PC-3 (cell line): ENCODE measurements at regions not wholly inside any gene's neighbourhood (a gene's known extent, or its start where the extent isn't known, plus 50 kb on each side); places are given as distances from the start of the nearest gene placed in this dataset.

ENCODE experiments used
- ATAC-seq: fragments of 200-7000 bp; cut with Tn5 transposase; 2 replicates; pipeline ENCODE4 v1.9.1; 2020; ENCODE audit warnings: mild to moderate bottlenecking, moderate library complexity
- BruUV-seq: library from RNA; stranded (reverse); fragments of 400-500 nt; replicated peaks from 2 replicates; lab custom pipeline; 2021; lab: Mats Ljungman, UMichigan
- CTCF ChIA-PET: fragments of 300-600 bp; sonication (Branson Sonifier 250); formaldehyde crosslinking; loops from one replicate; lab custom pipeline; 2022; ENCODE audit warnings: antibody characterized with exemption; lab: Charles Lee
- POLR2A ChIA-PET: fragments of 300-600 bp; sonication (Branson Sonifier 250); formaldehyde crosslinking; loops from one replicate; lab custom pipeline; 2022; ENCODE audit warnings: antibody characterized with exemption; ENCODE audit not compliant: unreplicated experiment; lab: Charles Lee
- DNase-seq: peaks from one replicate; pipeline ENCODE4 v3.0.0-alpha.2; 2015
- H2AFZ ChIP-seq: fragments of 300-600 bp; sonication (generic); 2 replicates; pipeline ENCODE4 v1.6.0; 2016; ENCODE audit warnings: antibody characterized with exemption, low read length
- H3F3A ChIP-seq: fragments of 300-600 bp; sonication (generic); one replicate; pipeline ENCODE4 v1.6.0; 2017; ENCODE audit warnings: antibody characterized with exemption, low read length, control low read depth, mild to moderate bottlenecking; ENCODE audit not compliant: unreplicated experiment
- H3K27ac ChIP-seq: fragments of 300-600 bp; sonication (generic); 2 replicates; pipeline ENCODE4 v1.5.1; 2016; ENCODE audit warnings: mild to moderate bottlenecking, low read length
- H3K27me3 ChIP-seq: fragments of 300-600 bp; sonication (generic); 2 replicates; pipeline ENCODE4 v1.6.1; 2016; ENCODE audit warnings: low read length, mixed read lengths
- H3K36me3 ChIP-seq: fragments of 300-600 bp; sonication (generic); 2 replicates; pipeline ENCODE4 v1.6.1; 2016; ENCODE audit warnings: low read depth, mixed run types, low read length, mixed read lengths
- H3K4me1 ChIP-seq: fragments of 300-600 bp; sonication (generic); 2 replicates; pipeline ENCODE4 v1.5.1; 2016; ENCODE audit warnings: low read length; ENCODE audit not compliant: insufficient read depth
- H3K4me2 ChIP-seq: fragments of 300-600 bp; sonication (generic); 2 replicates; pipeline ENCODE4 v1.6.0; 2016; ENCODE audit warnings: low read length
- H3K4me3 ChIP-seq: fragments of 300-600 bp; sonication (generic); 2 replicates; pipeline ENCODE4 v1.5.1; 2016; ENCODE audit warnings: mild to moderate bottlenecking, low read length, mixed read lengths
- H3K79me2 ChIP-seq: fragments of 300-600 bp; sonication (generic); 2 replicates; pipeline ENCODE4 v1.6.1; 2017; ENCODE audit warnings: low read length, mixed read lengths
- H3K9ac ChIP-seq: fragments of 300-600 bp; sonication (generic); 2 replicates; pipeline ENCODE4 v1.6.0; 2016; ENCODE audit warnings: mild to moderate bottlenecking, low read length
- H3K9me2 ChIP-seq: fragments of 300-600 bp; sonication (generic); replicated peaks from 2 replicates; pipeline ENCODE4 v1.6.1; 2016; ENCODE audit warnings: mixed run types, low read length, mixed read lengths
- H3K9me3 ChIP-seq: fragments of 300-600 bp; sonication (generic); 2 replicates; pipeline ENCODE4 v1.6.1; 2016; ENCODE audit warnings: low read length, mixed read lengths
- H4K20me1 ChIP-seq: fragments of 300-600 bp; sonication (generic); 2 replicates; pipeline ENCODE4 v1.6.1; 2016; ENCODE audit warnings: low read length, mixed read lengths
- CTCF ChIP-seq: fragments of 300-600 bp; sonication (generic); conservative IDR thresholded peaks from 2 replicates; pipeline ENCODE4 v1.5.1; 2017; ENCODE audit warnings: antibody characterized with exemption, low read depth, mild to moderate bottlenecking, low read length
- EZH2 ChIP-seq: fragments of 300-600 bp; sonication (generic); IDR thresholded peaks from one replicate; pipeline ENCODE4 v1.6.1; 2017; ENCODE audit warnings: antibody characterized with exemption, mild to moderate bottlenecking, low read length; ENCODE audit not compliant: unreplicated experiment
- EZH2phosphoT487 ChIP-seq: fragments of 300-600 bp; sonication (generic); IDR thresholded peaks from 2 replicates; pipeline ENCODE4 v1.6.1; 2018; ENCODE audit warnings: mild to moderate bottlenecking, antibody characterized with exemption, low read length, borderline replicate concordance
- intact Hi-C: fragments of 100-400 bp; cut with micrococcal nuclease; formaldehyde crosslinking; loops from 2 replicates; pipeline ENCODE4 v1.9.0; 2023

GRCh38 chr1:36709869-36710481 is 227.3 kb upstream of the CSF3R start:
- intact Hi-C loops = no loop called here

GRCh38 chr1:36708587-36708986 is 225.9 kb upstream of the CSF3R start:
- Histone ChIP-seq H2AFZ (no peak overlapping the region), H4K20me1 (no peaks in the 10 kb centered on the region), H3K79me2 (no peaks in the 10 kb centered on the region), H3K27ac (no peak overlapping the region), H3F3A (no peaks in the 10 kb centered on the region), H3K9ac (no peak overlapping the region), H3K4me3 (no peak overlapping the region), H3K9me3 (no peaks in the 10 kb centered on the region), H3K36me3 (no peaks in the 10 kb centered on the region), H3K27me3 (peaks cover 85% of the 10 kb centered on the region), H3K4me2 (no peak overlapping the region), H3K9me2 (no peaks in the 10 kb centered on the region), H3K4me1 (no peaks in the 10 kb centered on the region)
- no peak for ATAC-seq
- intact Hi-C loops = no loop called here
- TF ChIP-seq CTCF (no peak), EZH2 (no peak), EZH2phosphoT487 (no peak)
- ChIA-PET POLR2A (no interaction called here), CTCF (no interaction called here)
- no peak for DNase-seq
- BruUV-seq = no TSS peak

More at GRCh38 chr1:36709869-36710481, 227.3 kb upstream of the CSF3R start:
- peaks cover 90% of the 10 kb centered on the region for H3K27me3 ChIP-seq
- ChIA-PET POLR2A (no interaction called here), CTCF (no interaction called here)
- ATAC-seq = no peak
- H3K27ac ChIP-seq = no peak overlapping the region
- BruUV-seq = no TSS peak
- H2AFZ ChIP-seq = no peak overlapping the region
- H3K9me3 ChIP-seq = no peaks in the 10 kb centered on the region
- H3K4me3 ChIP-seq = no peak overlapping the region
- H4K20me1 ChIP-seq = no peaks in the 10 kb centered on the region
- no peaks in the 10 kb centered on the region for H3K79me2 ChIP-seq
- H3K9me2 ChIP-seq = no peaks in the 10 kb centered on the region
- H3K4me1 ChIP-seq = no peaks in the 10 kb centered on the region
- H3K4me2 ChIP-seq = no peak overlapping the region
- H3K36me3 ChIP-seq = no peaks in the 10 kb centered on the region
- no peaks in the 10 kb centered on the region for H3F3A ChIP-seq
- H3K9ac ChIP-seq = no peak overlapping the region
- no peak for DNase-seq
- no peak for TF ChIP-seq EZH2phosphoT487
- no peak for TF ChIP-seq CTCF
- TF ChIP-seq EZH2 = no peak

- H3K9me2 ChIP-seq = no peaks in the 10 kb centered on the region
- ATAC-seq = no peak
- POLR2A ChIA-PET = no interaction called here
- H3K36me3 ChIP-seq = no peaks in the 10 kb centered on the region
- DNase-seq = no peak
- H3K27me3 ChIP-seq = peaks cover 86% of the 10 kb centered on the region
- CTCF ChIA-PET = no interaction called here
- H3K79me2 ChIP-seq = no peaks in the 10 kb centered on the region
- no peak overlapping the region for H3K9ac ChIP-seq
- H3K4me3 ChIP-seq = no peak overlapping the region
- no peak overlapping the region for H3K4me2 ChIP-seq
- no peaks in the 10 kb centered on the region for H3F3A ChIP-seq
- TF ChIP-seq EZH2phosphoT487 (no peak), CTCF (no peak), EZH2 (no peak)
- H3K4me1 ChIP-seq = no peaks in the 10 kb centered on the region
- no peak overlapping the region for H3K27ac ChIP-seq
- intact Hi-C loops = no loop called here
- H3K9me3 ChIP-seq = no peaks in the 10 kb centered on the region
- no peak overlapping the region for H2AFZ ChIP-seq
- H4K20me1 ChIP-seq = no peaks in the 10 kb centered on the region
- BruUV-seq = no TSS peak
Observed at GRCh38 chr1:36707221-36707620, 224.5 kb upstream of the CSF3R start.
